Panc1 (cell line): ENCODE measurements at regions not wholly inside any gene's neighbourhood (a gene's known extent, or its start where the extent isn't known, plus 50 kb on each side); places are given as distances from the start of the nearest gene placed in this dataset.

Source experiments
- ATAC-seq: fragments of 200-7000 bp; cut with Tn5 transposase; 2 replicates; pipeline ENCODE4 v1.9.1; 2020; ENCODE audit warnings: mild to moderate bottlenecking, moderate library complexity
- BruUV-seq: library from RNA; stranded (reverse); fragments of 400-500 nt; replicated peaks from 2 replicates; lab custom pipeline; 2021; lab: Mats Ljungman, UMichigan
- CTCF ChIA-PET: fragments of 300-600 bp; sonication (Branson Sonifier 250); formaldehyde crosslinking; loops from one replicate; lab custom pipeline; 2022; ENCODE audit warnings: antibody characterized with exemption; lab: Charles Lee
- POLR2A ChIA-PET: fragments of 300-600 bp; sonication (Branson Sonifier 250); formaldehyde crosslinking; loops from one replicate; lab custom pipeline; 2022; ENCODE audit warnings: antibody characterized with exemption; lab: Charles Lee
- DNase-seq: peaks from one replicate; pipeline ENCODE4 v3.0.0-alpha.2; 2010; ENCODE audit warnings: low read depth, low spot score
- H3K27ac ChIP-seq: 2 replicates; pipeline ENCODE4 v1.5.1; 2011; ENCODE audit warnings: mild to moderate bottlenecking, low read length, inconsistent platforms
- H3K27me3 ChIP-seq: fragments of 200-500 bp; sonication (Bioruptor generic); 2 replicates; pipeline ENCODE4 v1.6.0; 2014; ENCODE audit warnings: low read length, inconsistent platforms; ENCODE audit not compliant: control insufficient read depth, insufficient read depth
- H3K36me3 ChIP-seq: fragments of 200-500 bp; sonication (Bioruptor generic); 2 replicates; pipeline ENCODE4 v1.5.1; 2014; ENCODE audit warnings: inconsistent platforms, mild to moderate bottlenecking, low read length, moderate library complexity; ENCODE audit not compliant: control insufficient read depth, insufficient read depth
- H3K4me1 ChIP-seq: 2 replicates; pipeline ENCODE4 v1.5.1; 2011; ENCODE audit warnings: inconsistent platforms, mild to moderate bottlenecking, low read length, moderate library complexity; ENCODE audit not compliant: control insufficient read depth, insufficient read depth
- H3K4me3 ChIP-seq, 2 experiments: 2 replicates each; pipeline ENCODE4 v1.5.1; 2011 to 2012; ENCODE audit warnings: low read depth in 2 of 2, low read length in 2 of 2, mild to moderate bottlenecking in 2 of 2, inconsistent platforms in 1 of 2, moderate library complexity in 1 of 2
- H3K9me3 ChIP-seq: fragments of 200-500 bp; sonication (Bioruptor generic); 2 replicates; pipeline ENCODE4 v1.5.1; 2014; ENCODE audit warnings: low read depth, mild to moderate bottlenecking, inconsistent platforms, low read length, moderate library complexity; ENCODE audit not compliant: control insufficient read depth, insufficient read depth
- CTCF ChIP-seq: fragments of 450-650 bp; IDR thresholded peaks from 2 replicates; pipeline ENCODE4 v1.5.1; 2017; ENCODE audit warnings: mild to moderate bottlenecking
- POLR2AphosphoS5 ChIP-seq: IDR thresholded peaks from 2 replicates; pipeline ENCODE4 v1.6.1; 2012; ENCODE audit warnings: mild to moderate bottlenecking, low read depth, low read length, moderate library complexity
- REST ChIP-seq, 2 experiments: IDR thresholded peaks; 2 replicates each; pipeline ENCODE4 v1.6.1; 2011 to 2012; ENCODE audit warnings: low read depth in 2 of 2, control low read depth in 1 of 2, low read length in 1 of 2, mild to moderate bottlenecking in 1 of 2, moderate library complexity in 1 of 2; ENCODE audit not compliant: insufficient read depth in 1 of 2
- SIN3A ChIP-seq: IDR thresholded peaks from 2 replicates; pipeline ENCODE4 v1.6.1; 2012; ENCODE audit warnings: low read depth, mild to moderate bottlenecking, low read length, moderate library complexity, borderline replicate concordance; ENCODE audit not compliant: insufficient read depth
- TCF7L2 ChIP-seq: IDR thresholded peaks from 2 replicates; pipeline ENCODE4 v1.6.1; 2011; ENCODE audit warnings: mild to moderate bottlenecking, low read depth, low read length, inconsistent platforms
- in situ Hi-C: cut with HindIII; loops from 2 replicates; pipeline ENCODE4 v1.10.0; 2016; ENCODE audit warnings: low sequenced_read_pairs, low pct_unique_long_range_greater_than_20kb
- intact Hi-C: fragments of 100-400 bp; cut with micrococcal nuclease; formaldehyde crosslinking; loops from one replicate; pipeline ENCODE4 v1.10.0; 2022; ENCODE audit not compliant: unreplicated experiment

- in situ Hi-C loops, result no loop called here
- no TSS peak for BruUV-seq
- H3K4me3 ChIP-seq, result no peak overlapping the region
- H3K4me1 ChIP-seq, result no peaks in the 10 kb centered on the region
- intact Hi-C loops, result no loop called here
- H3K27ac ChIP-seq, result no peak overlapping the region
- ChIA-PET CTCF (no interaction called here), POLR2A (no interaction called here)
- DNase-seq (no peak), ATAC-seq (no peak)
- H3K9me3 ChIP-seq, result no peaks in the 10 kb centered on the region
- no peaks in the 10 kb centered on the region for H3K36me3 ChIP-seq
- no peaks in the 10 kb centered on the region for H3K27me3 ChIP-seq
- TF ChIP-seq POLR2AphosphoS5 (no peak), TCF7L2 (no peak)
These were observed 319.9 kb downstream of the TSN start for GRCh38 chr2:122075381-122075780.

GRCh38 chr2:122077114-122077513, 321.7 kb downstream of the TSN start:
- ATAC-seq, result no peak
- Histone ChIP-seq H3K4me3 (no peak overlapping the region), H3K9me3 (no peaks in the 10 kb centered on the region), H3K27ac (no peak overlapping the region), H3K27me3 (no peaks in the 10 kb centered on the region), H3K4me1 (no peaks in the 10 kb centered on the region), H3K36me3 (no peaks in the 10 kb centered on the region)
- DNase-seq, result no peak
- no TSS peak for BruUV-seq
- in situ Hi-C loops, result no loop called here
- no peak for TF ChIP-seq TCF7L2
- no peak for TF ChIP-seq CTCF
- TF ChIP-seq POLR2AphosphoS5, result no peak
- TF ChIP-seq SIN3A, result no peak
- TF ChIP-seq REST (IDR thresholded peaks at IDR 0.05; ENCODE audit: insufficient read depth in 1 of 2, low read depth in 2 of 2, low read length in 1 of 2), result no peak
- ChIA-PET POLR2A (no interaction called here), CTCF (no interaction called here)
- intact Hi-C loops, result no loop called here

- Histone ChIP-seq H3K4me3 (no peak overlapping the region), H3K27ac (no peak overlapping the region), H3K27me3 (no peaks in the 10 kb centered on the region), H3K36me3 (no peaks in the 10 kb centered on the region), H3K9me3 (no peaks in the 10 kb centered on the region), H3K4me1 (no peaks in the 10 kb centered on the region)
- ChIA-PET POLR2A (no interaction called here), CTCF (no interaction called here)
- DNase-seq, result no peak
- TF ChIP-seq CTCF, result no peak
- no peak for TF ChIP-seq TCF7L2
- TF ChIP-seq REST (IDR thresholded peaks at IDR 0.05; ENCODE audit: insufficient read depth in 1 of 2, low read depth in 2 of 2, low read length in 1 of 2), result no peak
- no peak for ATAC-seq
- in situ Hi-C loops, result no loop called here
- intact Hi-C loops, result no loop called here
- BruUV-seq, result no TSS peak
These were observed 322.3 kb downstream of the TSN start for GRCh38 chr2:122077771-122078170.
